Ovary (tissue), 7 donors: ENCODE measurements at regions not wholly inside any gene's neighbourhood (a gene's known extent, or its start where the extent isn't known, plus 50 kb on each side); places are given as distances from the start of the nearest gene placed in this dataset.
"Not testable (repeated sequence)": the region's sequence is repeated elsewhere in the genome, so short reads cannot be mapped to it uniquely, and the experiment has no call there.

Source experiments
- DNase-seq, 5 donors: peaks; one replicate each; pipeline ENCODE4 v3.0.0-alpha.2; 2019 to 2020
- H3K27ac ChIP-seq, 2 donors: fragments of 200-600 bp; one replicate each; pipeline versions ENCODE4 v1.5.1 to v1.8.0; 2019 to 2022
- H3K27me3 ChIP-seq: fragments of 200-600 bp; one replicate; pipeline ENCODE4 v1.8.0; 2022
- H3K36me3 ChIP-seq: fragments of 200-600 bp; sonication (generic); one replicate; pipeline ENCODE4 v1.5.1; 2019
- H3K4me1 ChIP-seq: one replicate; pipeline ENCODE4 v1.8.1; 2013; ENCODE audit warnings: mild to moderate bottlenecking, moderate library complexity; ENCODE audit not compliant: insufficient read depth
- H3K4me3 ChIP-seq: fragments of 200-600 bp; sonication (generic); one replicate; pipeline ENCODE4 v1.5.1; 2017
- H3K9me3 ChIP-seq, 2 donors: fragments of 200-600 bp in 1 of 2; sonication (generic) in 1 of 2; one replicate each; pipeline versions ENCODE4 v1.5.1 to v1.8.1; 2013 to 2019; ENCODE audit warnings: mild to moderate bottlenecking in 1 of 2, moderate library complexity in 1 of 2
- CTCF ChIP-seq, 3 donors: fragments of 450-650 bp in 2 of 3; fragments of 200-600 bp in 1 of 3; IDR thresholded peaks; one replicate each; pipeline versions ENCODE4 v1.5.1 to v1.8.0; 2016 to 2022; ENCODE audit warnings: antibody characterized with exemption in 3 of 3, mild to moderate bottlenecking in 1 of 3
- EP300 ChIP-seq: sonication (generic); formaldehyde crosslinking; IDR thresholded peaks from one replicate; pipeline ENCODE4 v1.6.1; 2017; ENCODE audit warnings: antibody characterized with exemption
- POLR2A ChIP-seq: fragments of 450-650 bp; IDR thresholded peaks from one replicate; pipeline ENCODE4 v1.6.1; 2017; ENCODE audit warnings: antibody characterized with exemption, mild to moderate bottlenecking, moderate library complexity
- WGBS, 3 donors: extraction: QIAGEN DNeasy Blood & Tissue Kit in 1 of 3; methylation state at CpG; one replicate each; pipeline versions ENCODE4 v1.1.5 to v1.1.7; 2013 to 2017; 5-methylcytosine and 5-hydroxymethylcytosine counted together
- intact Hi-C, 4 donors: fragments of 100-400 bp; cut with DNase I; formaldehyde crosslinking; loops; one replicate each; pipeline versions ENCODE4 v1.11.0 to v1.15.1; 2022 to 2023
- donor health status: DM: no; HTN: no; CAD: no; lungs with moderate emphysema.
- donor health status: DM: no; HTN: no; CAD: no.
- donor health status: Bipolar disorder and iron deficiency.
- donor health status: DM: no; HTN: no; CAD: no.
- donor health status: DM: yes; HTN: yes; CAD: no.

GRCh38 chr17:27368980-27369379, 75.1 kb downstream of the WSB1 start:
- Histone ChIP-seq H3K27ac (no peak overlapping the region), H3K4me1 (no peaks in the 10 kb centered on the region), H3K9me3 (no peaks in the 10 kb centered on the region), H3K27me3 (no peaks in the 10 kb centered on the region), H3K4me3 (no peak overlapping the region), H3K36me3 (no peaks in the 10 kb centered on the region)
- intact Hi-C loops: loop anchor here in 2 of 4 donors (5.0 to 10.0 kb wide), 2 partner anchors 63 to 76 kb away; no protein-coding TSS in a partner anchor
- DNase-seq: no peak
- no peak for TF ChIP-seq EP300
- no peak for TF ChIP-seq CTCF (IDR thresholded peaks at IDR 0.05)
- TF ChIP-seq POLR2A: no peak
- 61 to 72% (median 70%) methylated on average over 4 of the region's 4 CpGs for WGBS, 3 donors

GRCh38 chr17:27370776-27371175, 76.9 kb downstream of the WSB1 start:
- Histone ChIP-seq H3K27me3 (no peaks in the 10 kb centered on the region), H3K4me3 (no peak overlapping the region), H3K27ac (no peak overlapping the region), H3K36me3 (no peaks in the 10 kb centered on the region), H3K9me3 (no peaks in the 10 kb centered on the region), H3K4me1 (no peaks in the 10 kb centered on the region)
- 97 to 100% (median 97%) methylated on average over 1 of the region's 1 CpG for WGBS, 3 donors
- DNase-seq: no peak
- TF ChIP-seq POLR2A: no peak
- TF ChIP-seq EP300: no peak
- TF ChIP-seq CTCF (IDR thresholded peaks at IDR 0.05): no peak
- intact Hi-C loops: no loop called here

- H3K4me1 ChIP-seq, H3K27me3 ChIP-seq, intact Hi-C loops, H3K9me3 ChIP-seq, H3K4me3 ChIP-seq, DNase-seq, H3K36me3 ChIP-seq, H3K27ac ChIP-seq: not testable (repeated sequence)
Observed at GRCh38 chr17:27373695-27374094, 79.8 kb downstream of the WSB1 start.

GRCh38 chr17:27376637-27377547, 79.4 kb upstream of the KSR1 start:
- no peak for DNase-seq
- Histone ChIP-seq H3K27ac (no peak overlapping the region), H3K27me3 (no peaks in the 10 kb centered on the region), H3K4me1 (peaks cover 5% of the 10 kb centered on the region), H3K9me3 (no peaks in the 10 kb centered on the region), H3K36me3 (no peaks in the 10 kb centered on the region), H3K4me3 (no peak overlapping the region)
- 72 to 75% (median 72%) methylated on average over 5 of the region's 5 CpGs for WGBS, 3 donors
- no peak for TF ChIP-seq CTCF (IDR thresholded peaks at IDR 0.05)
- no peak for TF ChIP-seq EP300
- TF ChIP-seq POLR2A: no peak
- intact Hi-C loops: no loop called here

- DNase-seq: no peak
- Histone ChIP-seq H3K27me3 (no peaks in the 10 kb centered on the region), H3K9me3 (no peaks in the 10 kb centered on the region), H3K4me1 (peaks cover 5% of the 10 kb centered on the region), H3K27ac (no peak overlapping the region), H3K4me3 (no peak overlapping the region), H3K36me3 (no peaks in the 10 kb centered on the region)
- TF ChIP-seq CTCF (IDR thresholded peaks at IDR 0.05) (no peak), EP300 (no peak), POLR2A (no peak)
- intact Hi-C loops: no loop called here
- 48 to 58% (median 56%) methylated on average over 9 of the region's 9 CpGs for WGBS, 3 donors
Observed at GRCh38 chr17:27378482-27379175, 77.6 kb upstream of the KSR1 start.
